Transverse colon (tissue), 4 donors: ENCODE measurements at regions not wholly inside any gene's neighbourhood (a gene's known extent, or its start where the extent isn't known, plus 50 kb on each side); places are given as distances from the start of the nearest gene placed in this dataset.

Source experiments
- POLR2A ChIP-seq: fragments of 450-650 bp; IDR thresholded peaks from one replicate; pipeline ENCODE4 v1.6.1; 2016; ENCODE audit warnings: antibody characterized with exemption, mild to moderate bottlenecking, moderate library complexity
- POLR2AphosphoS5 ChIP-seq, 3 donors: sonication (generic); formaldehyde crosslinking; IDR thresholded peaks; one replicate each; pipeline ENCODE4 v1.6.1; 2016; ENCODE audit warnings: antibody characterized with exemption in 3 of 3
- TF ChIP-seq, protein P1 (sequence below), 5 experiments: fragments of 200-600 bp in 3 of 5; fragments of 450-650 bp in 2 of 5; sonication (generic) in 3 of 5; IDR thresholded peaks; 1 replicate in 2 of 5; 2 replicates in 3 of 5; pipeline ENCODE4 v1.5.1; 2016 to 2017; ENCODE audit warnings: antibody characterized with exemption in 5 of 5, inconsistent platforms in 3 of 5, mild to moderate bottlenecking in 2 of 5, moderate library complexity in 1 of 5

DNA sequence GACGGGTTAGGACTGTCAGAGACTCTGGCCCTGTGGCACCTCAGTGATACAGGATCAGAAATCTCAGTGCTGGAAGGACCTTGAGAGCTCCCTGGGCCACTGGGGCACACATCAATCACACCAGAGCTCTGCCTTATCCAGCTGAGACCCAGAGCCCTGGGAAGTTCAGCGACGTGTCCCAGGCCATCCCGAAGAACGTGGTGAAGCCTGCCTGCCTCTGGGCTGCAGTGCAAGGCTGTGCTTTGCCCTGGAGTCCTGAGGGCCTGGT lies 79.8 kb upstream of the MGMT start:
- TF ChIP-seq POLR2AphosphoS5 (IDR thresholded peaks at IDR 0.05) (no peak), POLR2A (no peak)
- TF ChIP-seq, protein P1, sequence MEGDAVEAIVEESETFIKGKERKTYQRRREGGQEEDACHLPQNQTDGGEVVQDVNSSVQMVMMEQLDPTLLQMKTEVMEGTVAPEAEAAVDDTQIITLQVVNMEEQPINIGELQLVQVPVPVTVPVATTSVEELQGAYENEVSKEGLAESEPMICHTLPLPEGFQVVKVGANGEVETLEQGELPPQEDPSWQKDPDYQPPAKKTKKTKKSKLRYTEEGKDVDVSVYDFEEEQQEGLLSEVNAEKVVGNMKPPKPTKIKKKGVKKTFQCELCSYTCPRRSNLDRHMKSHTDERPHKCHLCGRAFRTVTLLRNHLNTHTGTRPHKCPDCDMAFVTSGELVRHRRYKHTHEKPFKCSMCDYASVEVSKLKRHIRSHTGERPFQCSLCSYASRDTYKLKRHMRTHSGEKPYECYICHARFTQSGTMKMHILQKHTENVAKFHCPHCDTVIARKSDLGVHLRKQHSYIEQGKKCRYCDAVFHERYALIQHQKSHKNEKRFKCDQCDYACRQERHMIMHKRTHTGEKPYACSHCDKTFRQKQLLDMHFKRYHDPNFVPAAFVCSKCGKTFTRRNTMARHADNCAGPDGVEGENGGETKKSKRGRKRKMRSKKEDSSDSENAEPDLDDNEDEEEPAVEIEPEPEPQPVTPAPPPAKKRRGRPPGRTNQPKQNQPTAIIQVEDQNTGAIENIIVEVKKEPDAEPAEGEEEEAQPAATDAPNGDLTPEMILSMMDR (IDR thresholded peaks at IDR 0.05): no peak
